Sigmoid colon (tissue), 4 donors: ENCODE measurements at regions not wholly inside any gene's neighbourhood (a gene's known extent, or its start where the extent isn't known, plus 50 kb on each side); places are given as distances from the start of the nearest gene placed in this dataset.

ENCODE experiments used
- EP300 ChIP-seq, 4 donors: sonication (generic); formaldehyde crosslinking; IDR thresholded peaks; one replicate each; pipeline ENCODE4 v1.6.1; 2017; ENCODE audit warnings: antibody characterized with exemption in 4 of 4
- POLR2A ChIP-seq, 2 donors: fragments of 450-650 bp; IDR thresholded peaks; one replicate each; pipeline ENCODE4 v1.6.1; 2016; ENCODE audit warnings: antibody characterized with exemption in 2 of 2, mild to moderate bottlenecking in 2 of 2, moderate library complexity in 2 of 2
- POLR2AphosphoS5 ChIP-seq, 4 donors: sonication (generic); formaldehyde crosslinking; IDR thresholded peaks; one replicate each; pipeline ENCODE4 v1.6.1; 2017; ENCODE audit warnings: antibody characterized with exemption in 4 of 4
- TF ChIP-seq, protein P1 (sequence below), 4 experiments: fragments of 450-650 bp in 3 of 4; fragments of 200-600 bp in 1 of 4; IDR thresholded peaks; one replicate each; pipeline ENCODE4 v1.5.1; 2016 to 2019; ENCODE audit warnings: antibody characterized with exemption in 4 of 4, mild to moderate bottlenecking in 3 of 4, moderate library complexity in 2 of 4

DNA sequence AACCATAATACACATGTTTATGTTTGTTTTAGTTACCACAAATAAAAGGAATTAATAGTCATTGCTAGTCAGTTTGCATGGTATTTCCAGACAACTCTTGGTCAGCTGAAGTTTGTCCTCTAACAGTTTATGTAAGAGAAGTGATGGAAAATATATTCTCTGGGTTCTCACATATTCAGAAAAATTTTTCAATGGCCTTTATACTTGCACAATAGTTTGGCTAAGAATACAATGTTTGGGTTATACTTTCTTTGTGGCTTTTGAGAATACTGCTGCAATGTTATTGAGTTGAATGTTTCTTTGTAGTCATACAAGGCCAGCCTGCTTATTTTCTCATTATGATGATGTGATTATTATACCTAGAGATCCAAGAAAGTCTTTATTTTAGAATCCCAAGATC, 133.9 kb downstream of the RAP2B start:
- TF ChIP-seq, protein P1, sequence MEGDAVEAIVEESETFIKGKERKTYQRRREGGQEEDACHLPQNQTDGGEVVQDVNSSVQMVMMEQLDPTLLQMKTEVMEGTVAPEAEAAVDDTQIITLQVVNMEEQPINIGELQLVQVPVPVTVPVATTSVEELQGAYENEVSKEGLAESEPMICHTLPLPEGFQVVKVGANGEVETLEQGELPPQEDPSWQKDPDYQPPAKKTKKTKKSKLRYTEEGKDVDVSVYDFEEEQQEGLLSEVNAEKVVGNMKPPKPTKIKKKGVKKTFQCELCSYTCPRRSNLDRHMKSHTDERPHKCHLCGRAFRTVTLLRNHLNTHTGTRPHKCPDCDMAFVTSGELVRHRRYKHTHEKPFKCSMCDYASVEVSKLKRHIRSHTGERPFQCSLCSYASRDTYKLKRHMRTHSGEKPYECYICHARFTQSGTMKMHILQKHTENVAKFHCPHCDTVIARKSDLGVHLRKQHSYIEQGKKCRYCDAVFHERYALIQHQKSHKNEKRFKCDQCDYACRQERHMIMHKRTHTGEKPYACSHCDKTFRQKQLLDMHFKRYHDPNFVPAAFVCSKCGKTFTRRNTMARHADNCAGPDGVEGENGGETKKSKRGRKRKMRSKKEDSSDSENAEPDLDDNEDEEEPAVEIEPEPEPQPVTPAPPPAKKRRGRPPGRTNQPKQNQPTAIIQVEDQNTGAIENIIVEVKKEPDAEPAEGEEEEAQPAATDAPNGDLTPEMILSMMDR (IDR thresholded peaks at IDR 0.05), result no peak
- TF ChIP-seq POLR2A (IDR thresholded peaks at IDR 0.05), result no peak
- no peak for TF ChIP-seq POLR2AphosphoS5 (IDR thresholded peaks at IDR 0.05)
- TF ChIP-seq EP300 (IDR thresholded peaks at IDR 0.05), result no peak
